MM.1S (cell line): ENCODE measurements at regions not wholly inside any gene's neighbourhood (a gene's known extent, or its start where the extent isn't known, plus 50 kb on each side); places are given as distances from the start of the nearest gene placed in this dataset.

Experiments
- DNase-seq: peaks from one replicate; pipeline ENCODE4 v3.0.0-alpha.2; 2015
- H2AFZ ChIP-seq: fragments of 300-600 bp; sonication (generic); 2 replicates; pipeline ENCODE4 v1.6.0; 2016; ENCODE audit warnings: antibody characterized with exemption, low read length
- H3F3A ChIP-seq: fragments of 300-600 bp; sonication (generic); 2 replicates; pipeline ENCODE4 v1.6.1; 2016; ENCODE audit warnings: mild to moderate bottlenecking, antibody characterized with exemption, low read length, moderate library complexity, mixed read lengths; ENCODE audit not compliant: insufficient read depth
- H3K27ac ChIP-seq: fragments of 300-600 bp; sonication (generic); 2 replicates; pipeline ENCODE4 v1.5.1; 2016; ENCODE audit warnings: mild to moderate bottlenecking, low read length
- H3K27me3 ChIP-seq: fragments of 300-600 bp; sonication (generic); replicated peaks from 2 replicates; pipeline ENCODE4 v1.6.0; 2016; ENCODE audit warnings: low read length; ENCODE audit not compliant: insufficient read depth
- H3K36me3 ChIP-seq: fragments of 300-600 bp; sonication (generic); replicated peaks from 2 replicates; pipeline ENCODE4 v1.6.1; 2016; ENCODE audit warnings: mild to moderate bottlenecking, low read length, mixed read lengths; ENCODE audit not compliant: insufficient read depth
- H3K4me1 ChIP-seq: fragments of 300-600 bp; sonication (generic); 2 replicates; pipeline ENCODE4 v1.6.1; 2016; ENCODE audit warnings: low read length, mixed read lengths
- H3K4me2 ChIP-seq: fragments of 300-600 bp; sonication (generic); 2 replicates; pipeline ENCODE4 v1.6.0; 2016; ENCODE audit warnings: low read depth, low read length
- H3K4me3 ChIP-seq: fragments of 300-600 bp; sonication (generic); 2 replicates; pipeline ENCODE4 v1.5.1; 2016; ENCODE audit warnings: low read length, mixed read lengths
- H3K79me2 ChIP-seq: fragments of 300-600 bp; sonication (generic); 2 replicates; pipeline ENCODE4 v1.6.1; 2016; ENCODE audit warnings: mixed run types, low read length, mixed read lengths
- H3K9ac ChIP-seq: fragments of 300-600 bp; sonication (generic); 2 replicates; pipeline ENCODE4 v1.6.1; 2016; ENCODE audit warnings: low read length, mixed read lengths
- H3K9me2 ChIP-seq: fragments of 300-600 bp; sonication (generic); replicated peaks from 2 replicates; pipeline ENCODE4 v1.6.1; 2016; ENCODE audit warnings: mild to moderate bottlenecking, low read length, mixed read lengths; ENCODE audit not compliant: insufficient read depth
- H3K9me3 ChIP-seq: fragments of 300-600 bp; sonication (generic); replicated peaks from 2 replicates; pipeline ENCODE4 v1.6.1; 2016; ENCODE audit warnings: mild to moderate bottlenecking, low read length, mixed read lengths; ENCODE audit not compliant: insufficient read depth
- H4K20me1 ChIP-seq: fragments of 300-600 bp; sonication (generic); 2 replicates; pipeline ENCODE4 v1.6.1; 2016; ENCODE audit warnings: mild to moderate bottlenecking, low read length, moderate library complexity, mixed read lengths; ENCODE audit not compliant: insufficient read depth
- EZH2 ChIP-seq: fragments of 300-600 bp; sonication (generic); optimal IDR thresholded peaks from 2 replicates; pipeline ENCODE3; 2017; ENCODE audit warnings: low read depth, mild to moderate bottlenecking, antibody characterized with exemption, low read length, mixed read lengths
- EZH2phosphoT487 ChIP-seq: fragments of 300-600 bp; sonication (generic); IDR thresholded peaks from 2 replicates; pipeline ENCODE4 v1.6.1; 2018; ENCODE audit warnings: antibody characterized with exemption, low read length
- TF ChIP-seq, protein P1 (sequence below): fragments of 300-600 bp; sonication (generic); IDR thresholded peaks from 2 replicates; pipeline ENCODE4 v1.5.1; 2016; ENCODE audit warnings: antibody characterized with exemption, low read length, mixed read lengths

DNA sequence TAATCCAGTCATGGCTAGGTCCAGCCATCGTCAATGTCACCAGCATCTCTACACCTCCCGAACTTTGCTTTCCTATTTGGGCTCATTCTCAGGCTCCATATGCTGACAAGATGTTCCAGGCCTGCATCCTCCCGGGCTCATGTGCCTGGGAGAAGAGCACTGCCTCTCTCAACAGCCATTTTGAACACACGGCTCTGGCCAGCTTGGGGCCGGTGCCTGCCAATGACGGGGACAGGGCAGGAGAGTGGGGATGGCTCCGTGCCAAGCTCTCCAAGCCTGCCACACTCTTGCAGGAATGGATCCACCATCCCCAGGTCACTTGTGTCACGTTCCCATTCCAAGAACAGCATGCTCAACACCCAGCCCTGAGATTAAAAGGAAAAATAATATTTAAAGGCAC is 61.4 kb upstream of the PAX7 start:
- Histone ChIP-seq H4K20me1 (no peaks in the 10 kb centered on the region), H3K4me2 (no peak overlapping the region), H3K27ac (no peak overlapping the region), H3K4me1 (no peaks in the 10 kb centered on the region), H2AFZ (no peak overlapping the region), H3K9me2 (no peaks in the 10 kb centered on the region), H3K36me3 (no peaks in the 10 kb centered on the region), H3F3A (no peaks in the 10 kb centered on the region), H3K4me3 (no peak overlapping the region), H3K9ac (no peak overlapping the region), H3K9me3 (no peaks in the 10 kb centered on the region), H3K79me2 (no peaks in the 10 kb centered on the region), H3K27me3 (peaks cover 95% of the 10 kb centered on the region)
- DNase-seq, result no peak
- TF ChIP-seq EZH2phosphoT487 (no peak), EZH2 (no peak)
- TF ChIP-seq, protein P1, sequence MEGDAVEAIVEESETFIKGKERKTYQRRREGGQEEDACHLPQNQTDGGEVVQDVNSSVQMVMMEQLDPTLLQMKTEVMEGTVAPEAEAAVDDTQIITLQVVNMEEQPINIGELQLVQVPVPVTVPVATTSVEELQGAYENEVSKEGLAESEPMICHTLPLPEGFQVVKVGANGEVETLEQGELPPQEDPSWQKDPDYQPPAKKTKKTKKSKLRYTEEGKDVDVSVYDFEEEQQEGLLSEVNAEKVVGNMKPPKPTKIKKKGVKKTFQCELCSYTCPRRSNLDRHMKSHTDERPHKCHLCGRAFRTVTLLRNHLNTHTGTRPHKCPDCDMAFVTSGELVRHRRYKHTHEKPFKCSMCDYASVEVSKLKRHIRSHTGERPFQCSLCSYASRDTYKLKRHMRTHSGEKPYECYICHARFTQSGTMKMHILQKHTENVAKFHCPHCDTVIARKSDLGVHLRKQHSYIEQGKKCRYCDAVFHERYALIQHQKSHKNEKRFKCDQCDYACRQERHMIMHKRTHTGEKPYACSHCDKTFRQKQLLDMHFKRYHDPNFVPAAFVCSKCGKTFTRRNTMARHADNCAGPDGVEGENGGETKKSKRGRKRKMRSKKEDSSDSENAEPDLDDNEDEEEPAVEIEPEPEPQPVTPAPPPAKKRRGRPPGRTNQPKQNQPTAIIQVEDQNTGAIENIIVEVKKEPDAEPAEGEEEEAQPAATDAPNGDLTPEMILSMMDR, result no peak

DNA sequence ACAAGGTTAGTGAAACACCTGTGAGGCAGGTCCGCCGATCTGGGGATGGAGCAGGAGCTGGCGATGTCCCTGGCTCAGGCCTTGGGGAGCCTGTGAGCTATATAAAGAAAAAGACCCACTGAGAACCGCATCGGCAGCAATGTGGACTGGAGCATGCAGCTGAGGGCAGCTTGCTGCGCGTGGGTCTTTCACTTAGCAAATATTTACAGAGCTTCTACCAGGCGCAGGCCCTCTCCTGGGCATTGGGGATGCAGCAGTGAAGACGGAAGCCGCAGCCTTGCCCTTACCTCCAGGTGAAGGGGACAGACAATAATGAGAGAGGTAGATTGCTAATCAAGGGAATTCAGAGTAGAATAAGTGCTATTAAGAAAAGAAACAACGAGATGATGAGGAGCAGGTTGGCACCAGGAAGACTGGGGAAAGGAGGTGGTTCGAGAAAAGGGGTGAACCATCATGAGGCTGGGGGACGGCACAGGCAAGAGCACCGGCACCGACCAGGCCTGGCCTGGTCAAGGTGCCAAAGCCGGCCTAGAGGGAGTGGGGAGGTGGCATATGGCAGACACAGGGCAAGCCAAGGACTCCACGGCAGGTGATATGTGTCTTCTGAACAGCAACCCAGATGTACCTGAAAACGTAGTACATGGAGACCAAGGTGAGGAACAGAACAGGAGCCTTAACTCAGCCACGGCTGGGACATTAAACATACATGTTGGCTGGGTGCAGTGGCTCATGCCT is 60.7 kb upstream of the PAX7 start:
- Histone ChIP-seq H4K20me1 (no peaks in the 10 kb centered on the region), H3F3A (no peaks in the 10 kb centered on the region), H3K9me3 (no peaks in the 10 kb centered on the region), H3K79me2 (no peaks in the 10 kb centered on the region), H3K4me3 (no peak overlapping the region), H3K9me2 (no peaks in the 10 kb centered on the region), H3K4me1 (no peaks in the 10 kb centered on the region), H3K27me3 (peaks cover 95% of the 10 kb centered on the region), H3K27ac (no peak overlapping the region), H3K4me2 (no peak overlapping the region), H3K9ac (no peak overlapping the region), H3K36me3 (no peaks in the 10 kb centered on the region), H2AFZ (no peak overlapping the region)
- TF ChIP-seq, protein P1, result no peak
- TF ChIP-seq EZH2, result no peak
- TF ChIP-seq EZH2phosphoT487, result no peak
- no peak for DNase-seq

DNA sequence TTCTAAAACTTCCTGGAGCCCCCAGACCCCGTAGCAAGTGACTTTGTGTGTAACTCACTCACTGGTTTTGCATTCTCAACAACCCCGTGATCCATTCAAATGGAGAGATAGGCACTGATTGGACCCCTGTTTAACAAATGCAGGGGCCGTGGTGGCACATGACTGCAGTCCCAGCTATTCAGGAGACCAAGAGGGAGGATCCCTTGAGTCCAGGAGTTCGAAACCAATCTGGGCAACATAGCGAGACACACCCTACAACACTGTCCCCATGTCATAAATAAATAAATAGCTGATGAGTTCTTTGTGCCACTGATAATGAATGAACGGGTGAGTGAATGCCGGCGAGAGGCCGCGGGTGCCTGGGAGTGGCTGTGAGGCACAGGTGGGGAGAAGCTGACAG is 59.4 kb upstream of the PAX7 start:
- Histone ChIP-seq H3K9me2 (no peaks in the 10 kb centered on the region), H3K9me3 (no peaks in the 10 kb centered on the region), H2AFZ (no peak overlapping the region), H3K27me3 (peaks cover 95% of the 10 kb centered on the region), H3K36me3 (no peaks in the 10 kb centered on the region), H3K4me3 (no peak overlapping the region), H3F3A (no peaks in the 10 kb centered on the region), H3K79me2 (no peaks in the 10 kb centered on the region), H3K4me2 (no peak overlapping the region), H3K4me1 (no peaks in the 10 kb centered on the region), H3K27ac (no peak overlapping the region), H4K20me1 (no peaks in the 10 kb centered on the region), H3K9ac (no peak overlapping the region)
- DNase-seq, result no peak
- TF ChIP-seq EZH2 (no peak), EZH2phosphoT487 (no peak)
- TF ChIP-seq, protein P1, result no peak
